GM12872 (cell line): ENCODE measurements at regions not wholly inside any gene's neighbourhood (a gene's known extent, or its start where the extent isn't known, plus 50 kb on each side); places are given as distances from the start of the nearest gene placed in this dataset.

Experiments used
- TF ChIP-seq, protein P1 (sequence below): IDR thresholded peaks from 3 replicates; pipeline ENCODE4 v1.5.1; 2011; ENCODE audit warnings: low read depth, mild to moderate bottlenecking, low read length, moderate library complexity; ENCODE audit not compliant: insufficient read depth

- TF ChIP-seq, protein P1, sequence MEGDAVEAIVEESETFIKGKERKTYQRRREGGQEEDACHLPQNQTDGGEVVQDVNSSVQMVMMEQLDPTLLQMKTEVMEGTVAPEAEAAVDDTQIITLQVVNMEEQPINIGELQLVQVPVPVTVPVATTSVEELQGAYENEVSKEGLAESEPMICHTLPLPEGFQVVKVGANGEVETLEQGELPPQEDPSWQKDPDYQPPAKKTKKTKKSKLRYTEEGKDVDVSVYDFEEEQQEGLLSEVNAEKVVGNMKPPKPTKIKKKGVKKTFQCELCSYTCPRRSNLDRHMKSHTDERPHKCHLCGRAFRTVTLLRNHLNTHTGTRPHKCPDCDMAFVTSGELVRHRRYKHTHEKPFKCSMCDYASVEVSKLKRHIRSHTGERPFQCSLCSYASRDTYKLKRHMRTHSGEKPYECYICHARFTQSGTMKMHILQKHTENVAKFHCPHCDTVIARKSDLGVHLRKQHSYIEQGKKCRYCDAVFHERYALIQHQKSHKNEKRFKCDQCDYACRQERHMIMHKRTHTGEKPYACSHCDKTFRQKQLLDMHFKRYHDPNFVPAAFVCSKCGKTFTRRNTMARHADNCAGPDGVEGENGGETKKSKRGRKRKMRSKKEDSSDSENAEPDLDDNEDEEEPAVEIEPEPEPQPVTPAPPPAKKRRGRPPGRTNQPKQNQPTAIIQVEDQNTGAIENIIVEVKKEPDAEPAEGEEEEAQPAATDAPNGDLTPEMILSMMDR, result no peak
Observed at GRCh38 chr10:28982974-28983373, 305.7 kb downstream of the BAMBI start.

DNA sequence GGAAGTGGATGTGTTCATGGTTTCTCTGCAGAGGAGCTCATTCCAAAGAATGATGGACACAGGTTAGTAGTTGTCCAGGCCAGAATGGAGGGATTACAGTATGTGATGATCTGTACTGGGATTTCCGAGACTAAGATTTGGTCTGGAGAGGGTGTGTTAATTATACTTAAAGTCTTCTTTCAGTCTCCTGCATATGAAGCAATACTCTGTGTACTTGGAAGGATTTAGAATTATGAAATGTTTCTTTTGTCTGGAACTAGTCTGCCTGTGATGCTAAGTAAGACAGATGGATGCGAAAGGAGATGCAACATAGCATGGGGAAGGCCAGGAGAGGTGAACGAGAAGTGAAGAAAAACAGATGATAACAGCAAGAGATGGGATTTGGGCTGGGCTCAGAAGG, 305.1 kb upstream of the LYZL1 start:
- TF ChIP-seq, protein P1, result no peak

- TF ChIP-seq, protein P1, result no peak
Observed at GRCh38 chr10:28984431-28984830, 304.4 kb upstream of the LYZL1 start.

DNA sequence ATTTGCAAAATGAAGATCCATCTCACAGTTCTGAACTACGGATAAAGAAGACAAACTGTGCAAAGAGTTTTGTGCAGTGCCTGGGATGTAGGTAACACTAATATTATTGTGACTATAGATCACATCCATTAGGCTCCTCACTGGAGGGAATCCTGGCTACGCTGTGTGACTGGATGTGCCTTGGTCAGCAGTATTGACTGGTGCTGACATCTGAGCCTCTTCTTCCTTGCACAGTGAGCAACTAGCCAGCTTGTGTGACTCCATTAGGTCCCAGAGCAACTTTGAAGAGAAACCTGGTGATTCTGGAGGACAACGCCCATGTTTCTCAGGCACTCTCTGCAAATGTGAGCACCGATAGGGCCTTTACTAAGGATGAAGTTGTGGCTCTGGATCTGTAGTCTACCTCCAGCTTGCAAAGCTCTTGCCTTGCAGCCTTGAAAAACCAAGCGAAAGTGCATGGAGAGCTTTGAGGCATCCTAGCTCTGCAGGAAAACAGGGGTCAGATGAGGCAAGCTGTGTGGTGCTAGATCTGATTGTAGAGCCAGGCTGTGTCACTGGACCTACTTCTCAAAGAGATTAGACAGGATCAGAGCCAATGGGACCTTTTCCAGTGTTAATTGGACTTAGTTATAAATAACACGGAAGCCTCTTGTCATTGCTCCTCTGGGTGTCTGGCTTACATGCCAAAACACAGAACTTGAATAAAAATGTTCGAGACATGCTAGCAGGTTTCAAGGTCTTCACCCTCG, 303.6 kb upstream of the LYZL1 start:
- TF ChIP-seq, protein P1, result no peak

- TF ChIP-seq, protein P1, result no peak
Observed at GRCh38 chr10:28986117-28986792, 302.6 kb upstream of the LYZL1 start.

DNA sequence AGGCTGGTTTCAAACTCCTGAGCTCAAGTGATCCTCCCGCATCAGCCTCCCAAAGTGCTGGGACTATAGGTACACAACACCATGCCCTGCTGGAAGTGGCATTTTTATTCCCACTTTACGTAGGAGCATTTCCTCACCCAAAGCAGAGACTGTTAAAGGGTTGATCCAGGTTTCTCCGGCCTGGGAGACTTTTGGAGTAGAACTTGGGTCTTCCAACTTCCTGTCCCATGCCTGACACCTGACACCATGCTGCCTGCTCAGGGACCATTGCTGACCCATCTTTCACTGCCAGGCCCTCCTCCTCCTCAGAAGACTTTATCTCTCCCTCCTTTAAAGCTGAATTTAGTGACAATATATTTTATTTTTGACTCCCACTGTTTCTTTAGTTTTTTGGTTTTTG, 302.0 kb upstream of the LYZL1 start:
- TF ChIP-seq, protein P1, result no peak

DNA sequence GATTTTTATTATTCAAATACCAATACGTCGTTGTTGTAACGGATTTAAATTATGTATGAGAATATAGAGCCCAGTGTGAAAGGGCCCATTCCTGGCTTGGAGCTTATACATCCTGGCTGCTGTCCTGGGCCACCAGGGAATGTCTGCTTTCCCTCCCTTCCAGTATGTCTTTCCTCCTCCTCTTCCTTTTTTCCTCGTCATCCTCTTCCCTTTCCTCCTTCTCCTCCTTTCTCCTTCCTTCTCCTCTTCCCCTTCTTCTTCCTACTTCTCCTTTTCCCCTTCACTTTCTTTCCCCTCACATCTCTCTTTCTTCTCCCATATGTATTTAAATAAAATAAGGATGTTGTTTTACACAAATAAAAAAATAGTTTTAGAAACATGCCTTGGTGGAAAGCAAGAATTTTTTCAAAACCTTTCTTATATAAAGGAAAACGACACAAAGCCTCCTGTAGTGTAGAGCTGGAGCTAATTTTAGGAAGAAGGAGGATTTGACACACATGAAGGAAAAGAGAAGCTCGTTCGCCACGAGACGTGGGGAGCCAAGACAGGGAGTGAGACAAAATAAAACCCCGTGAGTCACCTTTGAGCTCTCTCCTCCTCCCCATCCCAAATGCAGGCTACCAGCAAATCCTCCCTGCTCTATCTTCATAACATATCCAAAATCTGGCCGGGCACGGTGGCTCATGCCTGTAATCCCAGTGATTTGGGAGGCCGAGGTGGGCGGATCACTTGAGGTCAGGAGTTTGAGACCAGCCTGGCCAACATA, 301.1 kb upstream of the LYZL1 start:
- TF ChIP-seq, protein P1, result no peak
